Stromal cell of bone marrow (primary cell): ENCODE measurements at regions not wholly inside any gene's neighbourhood (a gene's known extent, or its start where the extent isn't known, plus 50 kb on each side); places are given as distances from the start of the nearest gene placed in this dataset.

Experiments used
- DNase-seq: peaks from one replicate; pipeline ENCODE4 v3.0.0-alpha.2; 2012; ENCODE audit warnings: low read depth

DNA sequence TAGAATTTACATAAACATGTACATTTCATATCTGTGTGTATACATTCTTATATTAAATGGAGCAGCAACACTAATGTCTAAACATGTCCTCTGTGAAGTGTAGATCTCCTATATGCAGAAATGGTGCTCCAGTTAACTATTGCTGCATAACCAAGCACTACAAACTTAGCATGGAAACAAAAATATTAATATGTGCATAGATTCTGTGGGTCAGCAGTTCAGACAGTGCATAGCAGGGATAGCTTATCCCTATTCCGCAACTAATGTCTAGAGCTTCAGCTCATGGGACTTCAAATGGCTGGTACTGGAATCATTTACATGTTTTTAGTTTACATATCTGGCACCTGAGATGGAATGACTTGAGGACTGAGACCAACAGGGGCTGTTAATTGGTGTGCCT is 652.1 kb downstream of the TLE4 start:
- no peak for DNase-seq

DNA sequence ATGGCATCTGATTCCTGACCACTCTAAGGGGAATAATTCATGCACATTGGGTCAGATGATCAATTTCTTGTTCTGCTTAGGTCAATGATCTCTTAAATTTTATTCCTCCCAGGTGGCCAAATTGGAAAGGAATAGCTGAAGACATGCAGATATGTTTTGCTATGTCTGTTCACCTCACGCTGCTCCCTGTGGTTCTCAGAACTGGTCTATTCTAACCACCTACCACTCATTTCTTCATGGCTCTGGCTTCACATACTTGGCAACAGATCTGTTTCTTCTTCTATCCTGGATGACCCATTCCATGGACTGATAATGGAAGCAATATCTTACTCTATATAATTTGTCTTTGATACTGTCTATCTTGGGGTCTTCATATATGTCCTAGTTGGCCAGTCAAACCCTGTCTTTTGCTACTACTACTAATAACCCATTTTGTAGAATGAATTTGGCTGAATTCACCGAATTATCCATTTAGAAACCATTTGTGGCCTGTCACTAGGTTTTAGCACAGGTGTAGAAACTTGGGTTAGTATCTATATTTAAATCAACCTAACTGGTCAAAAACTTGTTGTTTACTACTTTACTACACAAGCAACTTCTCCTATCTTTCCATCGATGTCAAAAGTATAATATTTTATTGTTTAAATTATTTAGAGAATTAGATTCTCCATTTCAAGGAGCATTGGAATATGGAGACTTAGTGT is 650.9 kb downstream of the TLE4 start:
- DNase-seq, result no peak

DNA sequence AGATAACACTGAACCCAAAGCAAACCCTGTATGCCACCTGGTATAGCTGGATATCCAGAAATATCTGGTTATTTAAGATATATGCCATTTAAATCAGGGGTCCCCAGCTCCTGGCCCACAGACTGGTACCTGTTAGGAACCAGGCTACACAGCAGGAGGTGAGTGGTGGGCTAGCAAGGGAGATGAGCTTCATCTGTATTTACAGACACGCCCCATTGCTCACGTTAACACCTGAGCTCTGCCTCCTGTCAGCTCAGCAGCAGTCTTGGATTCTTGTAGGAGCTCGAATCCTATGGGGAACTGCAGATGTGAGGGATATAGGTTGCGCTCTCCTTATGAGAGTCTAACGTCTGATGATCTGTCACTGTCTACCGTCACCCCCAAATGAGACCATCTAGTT is 646.6 kb downstream of the TLE4 start:
- no peak for DNase-seq

DNA sequence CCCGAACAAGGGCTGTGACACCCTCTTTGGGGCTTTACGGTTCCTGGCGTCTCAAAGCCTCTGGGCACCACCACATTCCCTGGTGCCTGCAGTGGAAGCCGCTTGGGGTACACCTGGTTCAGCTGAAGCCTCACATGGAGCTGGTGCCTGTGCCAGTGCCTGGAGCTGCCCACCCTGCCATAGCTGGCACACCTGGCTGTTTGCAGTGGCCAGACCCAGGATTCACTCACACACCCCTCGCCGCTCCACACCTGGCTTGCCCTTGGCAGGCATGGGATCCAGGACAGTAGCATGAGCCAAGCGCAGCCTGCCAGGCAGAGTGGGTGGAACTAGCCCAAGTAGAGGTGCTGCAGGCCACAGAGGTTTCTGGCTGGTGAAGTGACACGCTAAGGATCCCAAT is 641.8 kb downstream of the TLE4 start:
- DNase-seq, result no peak

DNA sequence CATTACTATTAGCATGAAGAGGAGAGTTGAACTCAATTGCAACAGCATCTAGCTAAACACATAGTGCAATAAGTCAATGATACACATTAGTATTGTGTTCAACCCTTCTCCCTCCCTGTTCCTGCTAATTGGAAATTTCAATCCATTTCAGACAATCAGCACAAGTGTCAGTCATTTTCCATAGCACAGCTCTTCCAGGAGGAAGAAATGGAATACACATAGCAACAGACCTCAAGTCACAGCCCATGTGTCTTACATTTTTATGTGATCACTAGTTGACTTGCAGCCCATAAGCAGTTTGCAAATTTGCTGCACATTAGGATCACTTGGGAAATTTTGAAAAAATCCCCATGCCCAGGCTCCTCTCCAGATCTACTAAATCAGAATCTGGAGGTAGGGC is 636.9 kb downstream of the TLE4 start:
- no peak for DNase-seq

DNA sequence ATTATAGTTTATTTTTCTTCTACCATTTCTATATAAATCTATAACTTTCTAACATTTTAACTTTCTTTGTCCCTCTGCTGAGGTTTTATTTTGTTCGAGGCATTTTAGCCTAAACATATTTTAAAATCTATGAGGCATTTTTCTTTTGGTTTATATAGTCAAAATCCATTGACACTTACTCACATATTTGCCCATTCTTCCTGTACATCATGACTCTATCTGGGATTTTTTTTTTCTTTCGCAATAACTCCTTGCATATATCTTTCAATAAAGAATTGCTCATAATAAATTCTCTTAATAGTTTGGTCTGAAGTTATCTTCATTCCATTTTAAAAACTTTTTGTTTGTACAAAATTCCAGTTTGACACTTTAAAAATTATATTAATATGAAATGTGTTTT is 632.3 kb downstream of the TLE4 start:
- DNase-seq, result no peak

DNA sequence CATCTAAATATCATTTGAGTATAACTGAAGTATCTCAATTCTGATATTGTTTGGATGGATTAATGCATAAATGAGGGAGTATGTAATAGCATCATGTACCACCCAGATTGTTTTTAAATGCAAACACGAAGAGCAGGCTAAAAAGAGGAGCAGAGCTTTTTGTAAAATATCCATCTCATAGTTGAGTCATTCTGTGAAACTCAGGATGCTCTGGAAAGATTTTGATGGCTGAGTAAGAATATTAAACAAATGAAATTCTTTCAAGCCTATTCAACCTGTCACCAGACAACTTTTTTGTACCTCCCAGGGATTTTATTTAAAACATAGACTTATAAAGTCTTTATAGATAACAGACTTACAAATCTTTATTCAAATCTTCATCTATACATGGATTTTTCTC is 625.9 kb downstream of the TLE4 start:
- DNase-seq, result peak; percentile 14

DNA sequence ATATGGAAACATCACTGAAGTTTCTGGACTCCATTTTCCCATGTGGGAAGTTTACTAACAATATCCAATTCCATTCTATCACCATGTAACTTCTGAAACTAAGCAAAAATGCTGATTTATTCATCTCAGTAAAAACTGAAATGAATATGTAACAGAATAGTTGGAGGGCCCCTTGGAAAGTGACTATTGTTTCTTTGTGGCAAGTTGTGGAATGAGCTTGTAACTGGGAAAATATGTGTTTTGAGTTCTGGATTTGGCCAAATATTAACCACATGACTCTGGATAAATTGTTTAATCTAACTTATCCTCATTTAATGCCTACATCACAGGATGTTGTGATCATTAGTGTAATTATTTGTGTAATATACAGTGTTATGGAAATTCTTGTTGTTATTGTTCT is 619.3 kb downstream of the TLE4 start:
- DNase-seq, result peak; percentile 15

DNA sequence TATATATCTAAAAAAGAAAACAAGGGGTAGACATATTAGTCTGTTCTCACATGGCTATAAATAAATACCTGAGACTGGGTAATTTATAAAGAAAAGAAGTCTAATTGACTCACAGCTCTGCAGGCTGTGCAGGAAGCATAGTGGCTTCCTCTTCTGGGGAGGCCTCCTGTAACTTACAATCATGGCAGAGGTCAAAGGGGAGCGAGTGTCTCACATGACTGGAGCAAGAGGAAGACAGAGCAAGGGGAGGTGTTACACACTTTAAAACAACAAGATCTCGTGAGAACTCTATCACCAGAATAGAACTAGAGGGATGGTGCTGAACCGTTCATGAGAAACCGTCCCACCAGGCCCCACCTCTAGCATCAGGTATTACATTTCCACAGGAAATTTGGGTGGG is 616.8 kb downstream of the TLE4 start:
- no peak for DNase-seq

DNA sequence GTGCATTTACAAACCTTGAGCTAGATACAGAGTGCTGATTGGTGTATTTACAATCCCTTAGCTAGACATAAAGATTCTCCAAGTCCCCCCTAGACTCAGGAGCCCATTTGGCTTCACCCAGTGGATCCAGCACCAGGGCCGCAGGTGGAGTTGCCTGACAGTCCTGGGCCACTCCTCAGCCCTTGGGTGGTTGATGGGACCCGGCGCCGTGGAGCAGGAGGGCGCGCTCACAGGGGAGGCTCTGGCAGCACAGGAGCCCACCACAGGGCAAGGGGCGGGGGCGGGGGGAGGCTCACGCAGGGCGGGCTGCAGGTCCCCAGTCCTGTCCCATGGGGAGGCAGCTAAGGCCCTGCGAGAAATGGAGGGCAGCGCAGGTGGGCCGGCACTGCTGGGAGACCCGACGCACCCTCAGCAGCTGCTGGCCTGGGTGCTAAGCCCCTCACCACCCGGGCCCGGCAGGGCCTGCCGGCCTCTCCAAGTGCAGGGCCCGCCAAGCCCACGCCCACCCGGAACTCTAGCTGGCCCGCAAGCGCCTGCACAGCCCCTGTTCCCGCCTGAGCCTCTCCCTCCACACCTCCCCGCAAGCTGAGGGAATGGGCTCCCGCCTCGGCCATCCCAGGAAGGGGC is 613.5 kb downstream of the TLE4 start:
- no peak for DNase-seq

DNA sequence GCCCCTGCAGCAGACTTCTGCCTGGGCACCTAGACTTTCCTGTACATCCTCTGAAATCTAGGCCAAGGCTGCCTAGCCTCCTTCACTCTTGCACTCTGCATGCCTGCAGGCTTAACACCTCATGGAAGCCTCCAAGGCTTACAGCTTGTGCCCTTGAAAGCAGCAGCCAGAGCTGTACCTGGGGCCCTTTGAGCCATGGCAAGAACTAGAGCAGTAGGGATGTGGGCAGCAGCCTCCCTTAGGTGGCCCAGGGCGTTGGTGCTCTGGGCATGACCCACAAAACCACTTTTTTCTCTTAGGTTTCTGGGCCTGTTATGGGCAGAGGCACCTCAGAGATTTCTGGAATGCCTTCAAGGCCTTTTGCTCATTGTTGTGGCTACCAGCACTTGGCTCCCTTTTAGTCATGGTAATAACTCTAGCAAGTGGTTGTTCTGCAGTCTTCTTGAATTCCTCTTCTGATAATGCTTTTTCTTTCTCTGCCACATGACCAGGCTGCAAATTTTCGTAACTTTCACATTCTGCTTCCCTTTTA is 606.2 kb downstream of the TLE4 start:
- no peak for DNase-seq

DNA sequence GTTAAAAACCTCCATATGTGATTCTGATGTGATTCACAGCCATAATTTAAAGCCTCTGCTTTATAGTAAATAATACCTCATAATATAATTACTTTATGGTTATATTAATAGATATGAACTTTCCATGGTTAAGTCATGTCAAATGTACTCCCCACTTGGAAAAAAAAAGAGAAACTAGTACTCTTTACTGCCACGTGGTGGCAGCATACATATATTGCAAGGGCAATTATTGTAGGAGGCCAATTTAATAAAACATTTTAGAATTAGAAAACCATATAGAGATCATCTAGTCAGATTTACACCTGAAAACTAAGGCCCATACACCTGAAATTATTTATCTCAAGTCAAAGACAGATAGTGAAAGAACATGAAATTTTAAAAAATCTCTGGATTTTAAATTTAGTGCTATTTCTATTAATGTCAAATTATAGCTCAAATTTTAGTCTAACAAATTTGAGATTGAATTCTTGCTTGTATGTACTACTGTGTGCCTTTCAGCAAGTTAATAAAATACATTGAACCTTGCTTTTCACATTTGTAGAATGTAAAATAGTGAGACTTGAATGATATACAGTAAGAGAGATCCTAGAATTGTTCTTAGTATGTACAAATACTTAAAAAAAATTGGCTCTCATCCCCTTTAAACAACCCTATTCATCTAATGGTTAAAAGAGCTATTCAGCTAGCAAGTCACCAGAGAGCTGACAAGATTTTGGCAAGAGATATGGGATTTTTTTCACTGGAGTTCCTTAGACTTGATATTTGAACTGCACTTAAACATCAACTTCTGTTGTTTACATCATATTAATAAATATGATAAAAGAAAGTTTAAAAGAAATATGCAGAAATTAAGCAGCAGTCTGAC is 603.8 kb downstream of the TLE4 start:
- DNase-seq, result peak; percentile 26

DNA sequence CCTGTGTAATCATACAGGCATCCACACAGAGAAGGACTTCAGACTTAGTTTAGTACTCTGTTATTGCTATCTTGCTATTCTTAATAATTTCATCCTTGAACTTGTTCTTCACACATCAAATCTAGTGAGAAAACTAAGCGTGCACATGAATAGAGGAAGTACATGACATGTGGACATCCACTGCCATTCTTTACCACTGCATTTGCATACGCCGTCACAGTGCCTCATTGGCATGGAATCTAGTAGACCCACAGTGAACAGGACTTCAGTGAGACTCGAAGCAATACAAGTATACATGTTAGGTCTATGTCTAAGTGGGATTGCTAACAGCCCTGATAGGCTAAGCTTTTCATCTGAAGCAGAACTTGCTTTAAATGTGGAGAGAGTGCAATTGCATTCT is 592.1 kb downstream of the TLE4 start:
- DNase-seq, result no peak

DNA sequence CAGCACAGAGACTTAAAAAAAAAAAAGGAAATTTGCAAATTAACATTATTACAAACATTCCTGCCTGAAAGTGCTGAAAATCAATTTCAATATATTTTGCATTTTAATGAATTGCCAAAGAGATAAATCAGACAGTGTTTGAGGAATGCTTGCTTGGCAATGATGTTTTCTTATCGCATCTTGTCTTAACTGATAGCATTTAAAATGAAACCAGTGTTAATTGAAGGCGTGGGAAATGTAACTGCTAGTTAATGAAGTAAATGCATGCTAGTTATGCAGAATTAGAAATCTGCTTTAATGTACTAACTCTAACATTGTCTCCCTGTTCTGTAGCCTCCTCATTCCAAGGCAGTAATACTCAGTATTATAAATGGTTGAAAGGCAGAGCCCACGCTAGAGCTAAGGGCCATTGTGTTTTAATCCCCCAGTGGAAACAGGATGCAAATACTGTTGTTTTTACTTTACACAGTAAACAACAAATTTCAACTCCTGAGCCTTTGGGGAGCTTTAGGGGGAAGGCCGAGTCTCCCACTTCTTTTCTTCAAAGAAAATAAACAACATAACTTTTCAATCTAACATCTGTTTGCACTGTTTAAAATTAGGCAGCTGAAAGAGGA is 586.9 kb downstream of the TLE4 start:
- no peak for DNase-seq

DNA sequence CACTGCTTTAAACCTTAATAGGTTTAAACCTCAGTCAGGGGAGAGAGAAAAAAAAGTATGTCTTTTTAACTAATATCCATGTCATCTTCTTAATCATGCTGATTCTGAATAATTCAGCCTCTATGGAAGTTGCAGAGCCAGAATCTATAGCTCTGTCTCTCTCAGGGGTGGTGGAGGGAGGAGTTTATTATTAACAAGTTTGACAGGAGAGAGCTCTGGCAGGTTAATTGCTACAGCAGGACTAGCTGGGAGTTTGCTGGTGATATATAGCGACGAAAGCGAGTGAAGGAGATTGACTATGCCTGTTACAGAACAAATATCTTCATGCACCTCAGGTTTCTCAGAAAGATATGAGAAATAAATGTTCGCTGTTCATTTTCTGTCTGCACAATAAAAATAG is 586.4 kb downstream of the TLE4 start:
- DNase-seq, result no peak

DNA sequence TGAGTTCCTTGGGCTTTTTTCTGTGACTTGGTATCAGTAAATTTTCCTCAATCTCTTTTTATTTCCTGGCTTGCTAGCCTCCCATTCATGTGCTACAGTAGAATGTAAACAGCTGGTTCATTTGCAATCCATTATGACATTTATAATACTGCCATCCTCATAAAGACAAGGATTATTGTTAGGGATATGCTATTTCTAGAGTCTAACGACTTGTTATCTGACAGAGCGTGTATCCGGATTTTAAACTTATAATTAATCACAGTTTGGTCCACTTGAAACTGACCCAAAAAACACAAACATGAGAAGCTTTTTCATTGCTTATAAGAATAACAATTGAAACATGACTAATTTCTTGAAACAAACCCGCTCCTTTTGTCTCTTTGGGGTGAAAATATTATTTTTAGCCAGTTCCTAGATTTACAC is 585.8 kb downstream of the TLE4 start:
- peak; percentile 25 for DNase-seq

DNA sequence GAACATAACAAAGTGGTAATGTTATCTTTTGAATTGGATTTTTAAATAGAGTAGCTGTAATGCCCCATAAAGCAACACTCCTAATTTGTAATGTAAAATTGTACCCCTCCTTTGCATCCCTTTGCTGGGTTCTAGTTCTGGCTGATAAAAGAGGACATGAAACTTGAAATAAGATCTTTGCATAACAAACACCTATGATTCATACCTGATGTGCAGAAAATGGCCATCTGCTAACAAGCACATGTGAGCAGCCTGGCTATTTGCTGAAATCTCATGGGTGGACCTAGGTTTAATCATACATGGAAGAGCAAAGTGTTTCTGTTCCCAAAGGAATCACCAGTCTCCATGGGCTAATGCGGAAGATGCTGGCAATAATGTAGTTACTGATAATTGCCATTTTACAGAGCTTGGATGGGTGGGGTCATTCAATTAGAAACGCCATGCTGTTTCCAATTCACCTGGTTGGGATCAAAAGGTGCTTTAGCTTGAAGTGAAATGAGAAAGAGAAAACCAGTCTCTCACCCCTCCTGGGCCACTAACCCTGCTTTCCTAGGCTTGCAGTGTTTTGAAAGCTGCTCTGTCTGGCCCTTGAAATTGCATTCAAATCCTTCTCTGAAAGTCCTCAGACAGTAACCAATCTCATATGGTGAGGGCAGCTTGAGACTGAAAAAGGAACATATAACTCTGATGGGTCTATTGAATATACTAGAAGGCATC is 585.1 kb downstream of the TLE4 start:
- no peak for DNase-seq

DNA sequence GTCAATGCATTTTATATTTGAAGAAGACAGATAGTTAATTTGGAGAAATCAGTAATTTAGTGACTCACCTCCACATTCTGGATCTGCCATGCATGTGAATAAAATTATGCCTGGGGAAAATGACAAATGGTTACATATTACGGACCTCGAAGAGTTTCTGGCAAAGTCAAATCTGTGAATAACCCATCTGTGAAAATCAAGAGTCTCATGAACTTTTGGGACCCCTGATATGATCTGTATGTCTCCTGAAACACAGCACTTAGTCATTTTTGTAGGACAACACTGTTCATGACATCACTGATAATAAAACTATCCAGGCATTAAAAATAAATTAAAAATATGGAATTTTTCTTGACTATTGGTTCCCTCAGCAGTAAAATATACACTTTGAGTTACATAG is 584.5 kb downstream of the TLE4 start:
- no peak for DNase-seq

DNA sequence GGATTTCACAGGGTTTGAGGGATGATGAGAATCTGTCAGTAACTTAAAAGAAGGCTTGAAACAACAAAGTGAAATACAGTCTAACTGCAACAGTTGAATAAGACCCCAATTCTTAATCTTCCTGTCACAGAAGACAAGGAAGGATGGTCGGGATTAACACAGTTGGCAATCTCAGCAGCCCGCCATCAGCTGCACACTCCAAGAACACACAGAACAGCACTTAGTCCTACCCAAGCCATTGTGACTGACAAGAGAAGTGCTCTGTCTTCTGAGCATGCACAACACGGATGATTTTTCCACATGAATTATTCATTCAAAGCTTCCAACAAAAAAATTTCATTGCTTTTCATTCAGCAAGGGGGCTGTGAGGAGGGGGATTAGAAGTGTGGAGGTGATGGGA is 576.1 kb downstream of the TLE4 start:
- DNase-seq, result no peak

DNA sequence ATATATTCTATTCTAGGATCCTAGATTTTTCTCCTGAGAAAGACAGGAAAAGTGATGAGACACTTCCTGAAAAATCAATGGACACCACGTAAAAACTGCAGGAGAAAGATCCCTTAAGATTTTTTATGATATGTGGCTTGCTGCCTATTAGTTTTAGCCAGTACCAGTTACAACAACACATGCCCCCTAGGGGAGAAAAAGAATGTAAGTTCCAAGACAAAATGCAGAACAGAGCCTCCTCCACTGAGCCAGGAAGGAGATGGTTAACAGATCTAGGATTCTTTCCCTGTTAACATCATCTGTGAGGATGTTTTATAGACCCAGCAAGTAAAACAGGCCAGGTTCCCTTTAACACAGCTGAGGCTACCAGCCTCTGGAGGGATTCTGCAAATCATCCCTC is 574.7 kb downstream of the TLE4 start:
- peak; percentile 12 for DNase-seq

DNA sequence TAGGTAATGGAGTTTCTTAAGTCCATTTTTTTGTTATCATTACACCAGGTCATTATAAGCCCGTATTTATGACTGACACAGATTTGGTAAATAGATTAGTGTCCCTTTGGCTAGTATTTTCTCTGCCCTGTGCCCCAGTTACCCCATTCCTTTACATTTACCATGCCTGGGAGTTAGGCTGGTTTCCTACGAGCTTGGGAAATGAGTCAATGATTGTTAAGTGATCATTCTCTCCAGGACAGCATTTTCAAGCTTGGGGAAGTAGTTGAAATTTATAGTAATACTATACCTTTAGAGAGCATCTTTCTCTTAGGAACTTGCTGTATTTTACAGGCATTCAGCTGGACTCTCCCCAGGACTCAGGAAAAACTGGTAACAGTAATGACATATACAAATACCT is 573.1 kb downstream of the TLE4 start:
- DNase-seq, result no peak

DNA sequence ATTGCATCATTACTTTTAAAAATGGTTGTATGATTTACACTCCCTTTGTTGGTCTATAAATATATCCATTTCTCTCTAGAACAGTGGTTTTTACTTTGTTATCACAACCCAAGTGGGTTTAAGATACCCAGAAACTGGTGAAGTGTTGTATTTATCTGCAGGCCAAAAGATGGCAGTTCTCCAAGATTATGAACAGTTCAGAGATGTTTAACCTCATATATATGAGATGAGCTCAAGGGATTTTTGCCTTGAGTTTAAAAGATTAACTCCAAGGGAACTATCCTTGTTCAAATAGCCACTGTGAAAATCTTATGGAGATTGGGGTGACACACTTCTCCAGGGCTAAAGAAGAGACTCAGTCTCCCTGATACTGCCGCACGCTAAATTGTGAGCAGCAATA is 572.6 kb downstream of the TLE4 start:
- DNase-seq, result no peak
